ENCODE measurements at regions not wholly inside any gene's neighbourhood (a gene's known extent, or its start where the extent isn't known, plus 50 kb on each side); places are given as distances from the start of the nearest gene placed in this dataset.

GRCh38 chr13:22749626-22750025 lies 431.2 kb upstream of the SGCG start:
- TF ChIP-seq CTCF (IDR thresholded peaks at IDR 0.05; ENCODE audit: low read length, missing control alignments): no peak
- DNase-seq (ENCODE audit: low read depth): no peak
- no peak overlapping the region for H3K4me3 ChIP-seq (replicated peaks; ENCODE audit: low read depth, low read length)

- DNase-seq (ENCODE audit: low read depth): peak; percentile 26
- no peak overlapping the region for H3K4me3 ChIP-seq (replicated peaks; ENCODE audit: low read depth, low read length)
- TF ChIP-seq CTCF (IDR thresholded peaks at IDR 0.05; ENCODE audit: low read length, missing control alignments): peak; percentile 19
Observed at GRCh38 chr13:22757530-22758120, 423.2 kb upstream of the SGCG start.

- no peak overlapping the region for H3K4me3 ChIP-seq (replicated peaks; ENCODE audit: low read depth, low read length)
- TF ChIP-seq CTCF (IDR thresholded peaks at IDR 0.05; ENCODE audit: low read length, missing control alignments): no peak
Observed at GRCh38 chr13:22758245-22758644, 422.5 kb upstream of the SGCG start.

GRCh38 chr13:22761709-22762108 lies 419.1 kb upstream of the SGCG start:
- no peak for DNase-seq (ENCODE audit: low read depth)
- no peak for TF ChIP-seq CTCF (IDR thresholded peaks at IDR 0.05; ENCODE audit: low read length, missing control alignments)
- no peak overlapping the region for H3K4me3 ChIP-seq (replicated peaks; ENCODE audit: low read depth, low read length)

More at GRCh38 chr13:22758245-22758644, 422.5 kb upstream of the SGCG start:
- DNase-seq (ENCODE audit: low read depth): no peak

- no peak for TF ChIP-seq CTCF (IDR thresholded peaks at IDR 0.05; ENCODE audit: low read length, missing control alignments)
- no peak overlapping the region for H3K4me3 ChIP-seq (replicated peaks; ENCODE audit: low read depth, low read length)
- DNase-seq (ENCODE audit: low read depth): no peak
Observed at GRCh38 chr13:22765547-22765946, 415.2 kb upstream of the SGCG start.

- no peak for DNase-seq (ENCODE audit: low read depth)
Observed at GRCh38 chr13:22770891-22771290, 409.9 kb upstream of the SGCG start.

More at GRCh38 chr13:22770891-22771290, 409.9 kb upstream of the SGCG start:
- H3K4me3 ChIP-seq (replicated peaks; ENCODE audit: low read depth, low read length): no peak overlapping the region
- no peak for TF ChIP-seq CTCF (IDR thresholded peaks at IDR 0.05; ENCODE audit: low read length, missing control alignments)
